HEK293 (cell line): ENCODE measurements at regions not wholly inside any gene's neighbourhood (a gene's known extent, or its start where the extent isn't known, plus 50 kb on each side); places are given as distances from the start of the nearest gene placed in this dataset.

Experiments used
- CTCF ChIA-PET: fragments of 350-600 bp; formaldehyde crosslinking; extraction: SDS; loops from one replicate; lab custom pipeline; 2021; ENCODE audit warnings: antibody characterized with exemption; lab: Yijun Ruan, JAX
- POLR2A ChIA-PET: fragments of 300-600 bp; formaldehyde crosslinking; extraction: SDS; loops from one replicate; lab custom pipeline; 2020; ENCODE audit warnings: antibody characterized with exemption, inconsistent platforms; lab: Yijun Ruan, JAX
- H3K27ac ChIP-seq: fragments of 200-500 bp; sonication (Bioruptor generic); 2 replicates; pipeline ENCODE4 v1.5.1; 2014; ENCODE audit warnings: low read depth, low read length, control low read depth, inconsistent platforms; ENCODE audit errors: extremely low read depth
- H3K36me3 ChIP-seq, 2 experiments: fragments of 200-500 bp in 1 of 2; sonication (Bioruptor generic) in 1 of 2; 1 replicate in 1 of 2; 2 replicates in 1 of 2; pipeline ENCODE4 v1.5.1; 2014 to 2017; ENCODE audit warnings: inconsistent platforms in 2 of 2, low read length in 2 of 2; ENCODE audit not compliant: control insufficient read depth in 2 of 2, insufficient read depth in 1 of 2
- H3K4me1 ChIP-seq: fragments of 200-500 bp; sonication (Bioruptor generic); 2 replicates; pipeline ENCODE4 v1.5.1; 2014; ENCODE audit warnings: mild to moderate bottlenecking, low read length, inconsistent platforms; ENCODE audit not compliant: control insufficient read depth, insufficient read depth
- H3K4me3 ChIP-seq: 2 replicates; pipeline ENCODE4 v1.5.1; 2011; ENCODE audit warnings: low read depth, mild to moderate bottlenecking, control low read depth, low read length, moderate library complexity
- H3K9me3 ChIP-seq: fragments of 200-500 bp; sonication (Bioruptor generic); 2 replicates; pipeline ENCODE4 v1.5.1; 2014; ENCODE audit warnings: low read depth, low read length, inconsistent platforms; ENCODE audit not compliant: control insufficient read depth, insufficient read depth
- GLIS2 ChIP-seq: fragments of 450-650 bp; formaldehyde crosslinking; IDR thresholded peaks from 2 replicates; pipeline ENCODE4 v1.5.1; 2016; ENCODE audit warnings: missing biosample characterization, missing genetic modification characterization
- KLF1 ChIP-seq: fragments of 450-650 bp; formaldehyde crosslinking; IDR thresholded peaks from 2 replicates; pipeline ENCODE4 v1.5.1; 2016; ENCODE audit warnings: missing biosample characterization, missing genetic modification characterization
- SETDB1 ChIP-seq: IDR thresholded peaks from one replicate; pipeline ENCODE4 v1.6.1; 2017; ENCODE audit warnings: mild to moderate bottlenecking, low read length, moderate library complexity, mixed read lengths; ENCODE audit not compliant: insufficient read length
- TCF7L2 ChIP-seq: IDR thresholded peaks from 2 replicates; pipeline ENCODE4 v1.6.1; 2011; ENCODE audit warnings: low read depth, mild to moderate bottlenecking, inconsistent platforms, low read length, moderate library complexity, borderline replicate concordance
- WT1 ChIP-seq: fragments of 450-650 bp; formaldehyde crosslinking; IDR thresholded peaks from 2 replicates; pipeline ENCODE4 v1.5.1; 2016; ENCODE audit warnings: missing biosample characterization, missing genetic modification characterization
- ZNF121 ChIP-seq: fragments of 450-650 bp; formaldehyde crosslinking; IDR thresholded peaks from 2 replicates; pipeline ENCODE4 v1.5.1; 2016; ENCODE audit warnings: missing biosample characterization, missing genetic modification characterization
- ZNF146 ChIP-seq: fragments of 450-650 bp; formaldehyde crosslinking; IDR thresholded peaks from 2 replicates; pipeline ENCODE4 v1.5.1; 2016; ENCODE audit warnings: missing biosample characterization, missing genetic modification characterization
- ZNF169 ChIP-seq: fragments of 450-650 bp; formaldehyde crosslinking; IDR thresholded peaks from 2 replicates; pipeline ENCODE4 v1.5.1; 2016; ENCODE audit warnings: missing biosample characterization, missing genetic modification characterization
- ZNF510 ChIP-seq: fragments of 450-650 bp; formaldehyde crosslinking; IDR thresholded peaks from 2 replicates; pipeline ENCODE4 v1.5.1; 2018; ENCODE audit warnings: mild to moderate bottlenecking, missing genetic modification characterization, missing biosample characterization; ENCODE audit not compliant: insufficient replicate concordance
- ZNF513 ChIP-seq: fragments of 450-650 bp; IDR thresholded peaks from 2 replicates; pipeline ENCODE4 v1.5.1; 2018; ENCODE audit warnings: missing biosample characterization, missing genetic modification characterization
- ZNF529 ChIP-seq: fragments of 450-650 bp; formaldehyde crosslinking; IDR thresholded peaks from 2 replicates; pipeline ENCODE4 v1.5.1; 2017; ENCODE audit warnings: missing genetic modification characterization, missing biosample characterization; ENCODE audit not compliant: insufficient replicate concordance
- ZNF549 ChIP-seq: fragments of 450-650 bp; IDR thresholded peaks from 2 replicates; pipeline ENCODE4 v1.5.1; 2018; ENCODE audit warnings: missing biosample characterization, missing genetic modification characterization, mild to moderate bottlenecking, inconsistent platforms, moderate library complexity
- ZNF610 ChIP-seq: fragments of 450-650 bp; formaldehyde crosslinking; IDR thresholded peaks from 2 replicates; pipeline ENCODE4 v1.5.1; 2016; ENCODE audit warnings: missing biosample characterization, missing genetic modification characterization, borderline replicate concordance
- ZSCAN23 ChIP-seq: fragments of 450-650 bp; formaldehyde crosslinking; IDR thresholded peaks from 2 replicates; pipeline ENCODE4 v1.5.1; 2016; ENCODE audit warnings: missing biosample characterization, missing genetic modification characterization
- ZSCAN30 ChIP-seq: fragments of 450-650 bp; IDR thresholded peaks from 2 replicates; pipeline ENCODE4 v1.5.1; 2018; ENCODE audit warnings: missing biosample characterization, mild to moderate bottlenecking, missing genetic modification characterization, moderate library complexity
- TF ChIP-seq, protein P1 (sequence below): fragments of 450-650 bp; formaldehyde crosslinking; IDR thresholded peaks from 2 replicates; pipeline ENCODE4 v1.5.1; 2016; ENCODE audit warnings: missing biosample characterization, missing genetic modification characterization
- TF ChIP-seq, protein P2 (sequence below): fragments of 450-650 bp; formaldehyde crosslinking; IDR thresholded peaks from 2 replicates; pipeline ENCODE4 v1.5.1; 2017; ENCODE audit warnings: missing biosample characterization, missing genetic modification characterization
- TF ChIP-seq, protein P3 (sequence below): fragments of 450-650 bp; formaldehyde crosslinking; IDR thresholded peaks from 2 replicates; pipeline ENCODE4 v1.5.1; 2016; ENCODE audit warnings: missing biosample characterization, missing genetic modification characterization, low read depth
- TF ChIP-seq, protein P4 (sequence below): sonication (generic); formaldehyde crosslinking; IDR thresholded peaks from 2 replicates; pipeline ENCODE4 v1.8.1; 2022; ENCODE audit warnings: mild to moderate bottlenecking, moderate library complexity, missing genetic modification reagents

GRCh38 chr16:59144841-59145240 is 410.7 kb upstream of the GOT2 start:
- Histone ChIP-seq H3K9me3 (no peaks in the 10 kb centered on the region), H3K36me3 (no peaks in the 10 kb centered on the region), H3K4me1 (no peaks in the 10 kb centered on the region), H3K27ac (no peak overlapping the region), H3K4me3 (no peak overlapping the region)
- POLR2A ChIA-PET: no interaction called here
- TF ChIP-seq, protein P1, sequence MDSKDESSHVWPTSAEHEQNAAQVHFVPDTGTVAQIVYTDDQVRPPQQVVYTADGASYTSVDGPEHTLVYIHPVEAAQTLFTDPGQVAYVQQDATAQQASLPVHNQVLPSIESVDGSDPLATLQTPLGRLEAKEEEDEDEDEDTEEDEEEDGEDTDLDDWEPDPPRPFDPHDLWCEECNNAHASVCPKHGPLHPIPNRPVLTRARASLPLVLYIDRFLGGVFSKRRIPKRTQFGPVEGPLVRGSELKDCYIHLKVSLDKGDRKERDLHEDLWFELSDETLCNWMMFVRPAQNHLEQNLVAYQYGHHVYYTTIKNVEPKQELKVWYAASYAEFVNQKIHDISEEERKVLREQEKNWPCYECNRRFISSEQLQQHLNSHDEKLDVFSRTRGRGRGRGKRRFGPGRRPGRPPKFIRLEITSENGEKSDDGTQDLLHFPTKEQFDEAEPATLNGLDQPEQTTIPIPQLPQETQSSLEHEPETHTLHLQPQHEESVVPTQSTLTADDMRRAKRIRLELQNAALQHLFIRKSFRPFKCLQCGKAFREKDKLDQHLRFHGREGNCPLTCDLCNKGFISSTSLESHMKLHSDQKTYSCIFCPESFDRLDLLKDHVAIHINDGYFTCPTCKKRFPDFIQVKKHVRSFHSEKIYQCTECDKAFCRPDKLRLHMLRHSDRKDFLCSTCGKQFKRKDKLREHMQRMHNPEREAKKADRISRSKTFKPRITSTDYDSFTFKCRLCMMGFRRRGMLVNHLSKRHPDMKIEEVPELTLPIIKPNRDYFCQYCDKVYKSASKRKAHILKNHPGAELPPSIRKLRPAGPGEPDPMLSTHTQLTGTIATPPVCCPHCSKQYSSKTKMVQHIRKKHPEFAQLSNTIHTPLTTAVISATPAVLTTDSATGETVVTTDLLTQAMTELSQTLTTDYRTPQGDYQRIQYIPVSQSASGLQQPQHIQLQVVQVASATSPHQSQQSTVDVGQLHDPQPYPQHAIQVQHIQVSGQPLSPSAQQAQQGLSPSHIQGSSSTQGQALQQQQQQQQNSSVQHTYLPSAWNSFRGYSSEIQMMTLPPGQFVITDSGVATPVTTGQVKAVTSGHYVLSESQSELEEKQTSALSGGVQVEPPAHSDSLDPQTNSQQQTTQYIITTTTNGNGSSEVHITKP (tag by site-specific recombination): no peak
- no peak for TF ChIP-seq ZNF513
- no peak for TF ChIP-seq ZSCAN23 (tag by site-specific recombination)
- no peak for TF ChIP-seq ZNF610
- TF ChIP-seq ZSCAN30 (tag by site-specific recombination): no peak
- TF ChIP-seq ZNF549 (tag by site-specific recombination): no peak
- TF ChIP-seq ZNF529 (tag by site-specific recombination): no peak
- TF ChIP-seq, protein P2, sequence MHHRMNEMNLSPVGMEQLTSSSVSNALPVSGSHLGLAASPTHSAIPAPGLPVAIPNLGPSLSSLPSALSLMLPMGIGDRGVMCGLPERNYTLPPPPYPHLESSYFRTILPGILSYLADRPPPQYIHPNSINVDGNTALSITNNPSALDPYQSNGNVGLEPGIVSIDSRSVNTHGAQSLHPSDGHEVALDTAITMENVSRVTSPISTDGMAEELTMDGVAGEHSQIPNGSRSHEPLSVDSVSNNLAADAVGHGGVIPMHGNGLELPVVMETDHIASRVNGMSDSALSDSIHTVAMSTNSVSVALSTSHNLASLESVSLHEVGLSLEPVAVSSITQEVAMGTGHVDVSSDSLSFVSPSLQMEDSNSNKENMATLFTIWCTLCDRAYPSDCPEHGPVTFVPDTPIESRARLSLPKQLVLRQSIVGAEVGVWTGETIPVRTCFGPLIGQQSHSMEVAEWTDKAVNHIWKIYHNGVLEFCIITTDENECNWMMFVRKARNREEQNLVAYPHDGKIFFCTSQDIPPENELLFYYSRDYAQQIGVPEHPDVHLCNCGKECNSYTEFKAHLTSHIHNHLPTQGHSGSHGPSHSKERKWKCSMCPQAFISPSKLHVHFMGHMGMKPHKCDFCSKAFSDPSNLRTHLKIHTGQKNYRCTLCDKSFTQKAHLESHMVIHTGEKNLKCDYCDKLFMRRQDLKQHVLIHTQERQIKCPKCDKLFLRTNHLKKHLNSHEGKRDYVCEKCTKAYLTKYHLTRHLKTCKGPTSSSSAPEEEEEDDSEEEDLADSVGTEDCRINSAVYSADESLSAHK (tag by site-specific recombination): no peak
- no peak for TF ChIP-seq ZNF146 (tag by site-specific recombination)
- no peak for TF ChIP-seq ZNF121 (tag by site-specific recombination)
- TF ChIP-seq ZNF169 (tag by site-specific recombination): no peak
- TF ChIP-seq GLIS2 (tag by site-specific recombination): no peak
- no peak for TF ChIP-seq KLF1 (tag by site-specific recombination)
- no peak for TF ChIP-seq ZNF510 (tag by site-specific recombination)
- no peak for TF ChIP-seq WT1
- TF ChIP-seq, protein P3, sequence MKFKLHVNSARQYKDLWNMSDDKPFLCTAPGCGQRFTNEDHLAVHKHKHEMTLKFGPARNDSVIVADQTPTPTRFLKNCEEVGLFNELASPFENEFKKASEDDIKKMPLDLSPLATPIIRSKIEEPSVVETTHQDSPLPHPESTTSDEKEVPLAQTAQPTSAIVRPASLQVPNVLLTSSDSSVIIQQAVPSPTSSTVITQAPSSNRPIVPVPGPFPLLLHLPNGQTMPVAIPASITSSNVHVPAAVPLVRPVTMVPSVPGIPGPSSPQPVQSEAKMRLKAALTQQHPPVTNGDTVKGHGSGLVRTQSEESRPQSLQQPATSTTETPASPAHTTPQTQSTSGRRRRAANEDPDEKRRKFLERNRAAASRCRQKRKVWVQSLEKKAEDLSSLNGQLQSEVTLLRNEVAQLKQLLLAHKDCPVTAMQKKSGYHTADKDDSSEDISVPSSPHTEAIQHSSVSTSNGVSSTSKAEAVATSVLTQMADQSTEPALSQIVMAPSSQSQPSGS (tag by site-specific recombination): no peak
- TF ChIP-seq TCF7L2: no peak
- CTCF ChIA-PET: no interaction called here

DNA sequence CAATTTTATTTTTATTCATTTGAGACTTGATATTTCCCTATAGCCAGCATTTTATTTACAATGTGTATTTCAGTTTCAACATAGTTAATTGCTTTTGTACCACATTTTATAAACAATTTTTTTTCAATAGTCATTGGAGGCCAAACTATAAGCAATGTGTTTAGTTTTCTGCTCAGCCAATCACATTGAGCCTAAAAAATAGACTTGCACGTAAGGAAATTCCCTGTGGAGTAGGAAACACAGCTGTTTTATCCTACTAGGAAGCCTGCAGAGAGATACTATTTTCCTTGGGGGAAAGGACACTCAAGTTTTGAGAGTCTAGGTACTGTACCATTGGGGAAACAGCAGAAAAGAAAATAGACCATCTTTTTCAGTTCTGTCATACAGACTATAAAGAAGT is 410.2 kb upstream of the GOT2 start:
- no peaks in the 10 kb centered on the region for H3K9me3 ChIP-seq
- ChIA-PET CTCF (no interaction called here), POLR2A (no interaction called here)
- H3K4me1 ChIP-seq: no peaks in the 10 kb centered on the region
- TF ChIP-seq ZNF146 (tag by site-specific recombination): no peak
- TF ChIP-seq, protein P4, sequence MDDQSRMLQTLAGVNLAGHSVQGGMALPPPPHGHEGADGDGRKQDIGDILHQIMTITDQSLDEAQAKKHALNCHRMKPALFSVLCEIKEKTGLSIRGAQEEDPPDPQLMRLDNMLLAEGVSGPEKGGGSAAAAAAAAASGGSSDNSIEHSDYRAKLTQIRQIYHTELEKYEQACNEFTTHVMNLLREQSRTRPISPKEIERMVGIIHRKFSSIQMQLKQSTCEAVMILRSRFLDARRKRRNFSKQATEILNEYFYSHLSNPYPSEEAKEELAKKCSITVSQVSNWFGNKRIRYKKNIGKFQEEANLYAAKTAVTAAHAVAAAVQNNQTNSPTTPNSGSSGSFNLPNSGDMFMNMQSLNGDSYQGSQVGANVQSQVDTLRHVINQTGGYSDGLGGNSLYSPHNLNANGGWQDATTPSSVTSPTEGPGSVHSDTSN: no peak
- TF ChIP-seq SETDB1: no peak
- H3K27ac ChIP-seq: no peak overlapping the region
- H3K36me3 ChIP-seq: no peaks in the 10 kb centered on the region
- H3K4me3 ChIP-seq: no peak overlapping the region
